Stimulated activated CD8-positive, alpha-beta memory T cell treated with anti-CD3 and anti-CD28 coated beads, Interleukin-2, amount 100 ng/mL, for 1 hour (primary cell): ENCODE measurements at regions not wholly inside any gene's neighbourhood (a gene's known extent, or its start where the extent isn't known, plus 50 kb on each side); places are given as distances from the start of the nearest gene placed in this dataset.
"Not testable (repeated sequence)": the region's sequence is repeated elsewhere in the genome, so short reads cannot be mapped to it uniquely, and the experiment has no call there.

Experiments used
- DNase-seq, 2 donors: peaks; one replicate each; pipeline ENCODE4 v3.0.0-alpha.2; 2020; ENCODE audit warnings: low read depth in 2 of 2

DNA sequence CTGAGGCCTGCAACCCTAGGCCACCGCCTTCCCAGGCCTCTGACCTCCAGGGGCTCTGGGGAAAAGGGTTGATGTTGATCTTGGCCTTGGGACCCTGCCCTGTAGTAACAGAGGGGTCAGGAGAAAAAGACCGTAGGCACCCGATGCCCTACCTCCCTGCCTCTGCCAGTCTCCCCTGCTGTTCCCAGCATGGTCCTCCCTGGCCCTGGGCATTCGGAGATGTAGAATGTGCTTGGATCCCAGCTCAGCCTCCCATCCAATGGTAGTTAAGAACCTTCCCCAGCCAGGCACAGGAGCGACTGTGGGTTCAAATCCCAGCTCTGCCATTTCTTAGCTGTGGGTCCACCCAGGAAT is 72.0 kb upstream of the TARDBP start:
- no peak for DNase-seq

DNA sequence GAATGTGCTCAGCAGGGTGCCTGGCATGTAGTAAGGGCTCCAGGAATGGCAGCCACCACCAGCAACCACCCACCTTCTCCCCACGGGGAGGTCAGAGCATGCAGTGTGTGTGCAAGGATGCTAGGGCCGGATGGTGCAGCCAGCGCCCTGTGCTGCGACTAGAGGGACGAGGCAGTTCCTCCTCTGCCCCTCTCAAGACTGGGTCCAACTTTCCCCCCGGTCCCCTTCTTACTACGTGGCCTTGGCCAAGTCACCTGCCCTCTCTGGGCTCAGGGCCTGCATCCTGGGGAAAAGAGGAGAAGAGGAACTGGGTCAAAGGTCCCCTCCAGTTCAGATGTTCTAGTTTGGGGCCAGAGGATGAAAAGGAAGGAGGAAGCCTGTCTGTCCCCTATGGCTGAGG is 71.6 kb upstream of the TARDBP start:
- no peak for DNase-seq

DNA sequence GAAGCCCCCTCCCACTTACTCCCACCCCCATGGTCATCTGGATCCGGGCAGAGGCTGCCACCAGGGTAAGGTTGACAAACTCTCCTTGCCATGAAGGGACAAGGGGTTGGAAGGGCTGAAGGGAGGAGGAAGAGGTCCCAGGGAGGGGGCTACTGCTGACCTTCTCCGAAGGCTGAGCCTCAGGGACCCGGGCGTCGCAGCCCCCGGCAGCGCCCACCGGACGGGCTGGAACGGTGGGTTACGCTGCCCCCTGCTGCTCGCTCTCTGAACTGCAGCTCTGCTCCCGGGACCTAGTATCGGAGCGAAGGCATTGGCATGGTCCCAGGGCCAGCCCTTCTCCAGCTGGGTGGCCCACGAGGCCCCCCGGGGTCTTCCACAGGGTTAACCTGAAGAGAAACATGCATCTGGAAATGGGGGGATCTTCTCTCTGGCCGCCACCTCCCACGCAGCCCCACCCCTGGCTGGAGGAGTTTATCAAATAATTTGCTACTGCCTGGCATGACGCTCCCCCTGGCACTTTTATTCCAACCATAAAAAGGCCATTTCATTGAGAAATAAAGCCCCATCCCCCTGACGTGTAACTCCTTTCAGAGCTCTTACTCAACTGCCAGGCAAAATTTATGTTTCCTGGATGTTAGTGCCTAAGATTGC is 70.4 kb upstream of the TARDBP start:
- DNase-seq: peak; percentile 29 to 39

DNA sequence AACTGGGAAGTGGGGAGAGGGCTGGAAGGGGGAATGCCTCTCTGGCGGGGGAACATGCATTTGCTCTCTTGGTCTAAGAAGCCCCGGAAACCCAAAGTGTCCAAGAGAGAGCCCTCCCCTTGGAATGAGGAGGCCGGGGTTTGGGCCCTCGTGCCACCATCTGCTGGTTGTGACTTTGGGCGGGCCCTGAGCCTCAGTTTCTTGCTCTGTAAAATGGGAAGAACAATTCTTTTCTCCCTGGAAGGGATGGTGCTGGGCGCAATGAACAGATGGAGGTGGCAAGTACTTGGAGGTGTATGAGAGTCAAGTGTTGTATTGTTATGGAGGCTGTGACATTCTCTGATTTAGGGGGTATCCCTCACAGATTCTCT is 69.9 kb upstream of the TARDBP start:
- no peak for DNase-seq

DNA sequence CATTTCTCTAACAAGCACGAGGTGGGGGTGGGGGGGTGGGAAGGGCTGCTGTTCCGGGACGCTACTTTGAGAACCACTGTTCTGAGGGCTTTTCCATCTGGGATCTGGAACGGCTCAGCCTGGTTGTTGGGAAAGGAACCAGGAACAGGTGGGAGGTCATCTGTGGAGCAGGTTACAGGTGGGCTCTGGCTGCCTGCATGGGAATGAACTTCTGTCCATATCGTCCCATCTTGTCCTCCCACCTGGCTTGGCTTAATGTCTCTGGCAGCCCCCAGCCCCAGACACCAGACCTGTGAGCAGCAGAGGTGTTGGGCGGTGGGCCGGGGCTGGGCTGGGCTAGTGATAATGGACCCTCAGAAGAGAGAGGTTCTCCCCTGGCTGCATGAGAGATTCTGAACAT is 69.4 kb upstream of the TARDBP start:
- no peak for DNase-seq

DNA sequence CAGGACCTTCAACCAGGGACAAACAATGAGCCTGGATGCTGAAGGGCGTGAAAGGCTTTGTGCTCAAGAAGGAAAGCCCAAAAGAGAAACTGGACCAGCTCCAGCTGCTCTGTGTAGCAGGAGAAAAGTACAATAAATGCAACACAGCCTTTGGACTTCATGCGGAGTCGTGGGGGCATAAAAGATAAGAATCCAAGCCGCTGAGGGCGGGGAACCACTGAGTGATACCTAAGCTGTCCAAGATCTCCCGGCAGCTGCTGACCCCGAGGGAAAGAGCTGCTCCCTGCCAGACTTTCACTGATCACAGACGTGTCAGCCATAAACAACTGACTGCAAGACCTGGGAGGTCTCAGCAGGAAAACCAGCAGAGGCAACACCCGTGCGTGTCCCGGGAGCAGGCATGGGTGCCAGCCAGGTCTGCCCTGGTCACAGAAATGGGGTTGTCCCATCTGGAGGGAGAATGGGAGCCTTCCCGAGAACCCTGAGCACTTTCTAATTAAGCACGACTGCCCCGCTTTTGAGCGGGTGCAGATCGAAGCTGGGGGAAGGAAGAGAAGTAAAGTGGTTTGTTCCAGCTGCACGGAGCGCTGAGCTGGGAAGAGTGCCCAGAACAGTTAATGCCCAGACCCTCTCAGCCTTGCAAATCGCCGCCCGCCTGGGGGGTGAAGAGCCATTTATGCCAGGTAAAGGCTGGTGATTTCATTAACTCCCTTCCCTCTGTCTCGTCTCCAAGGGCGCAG is 68.3 kb upstream of the TARDBP start:
- DNase-seq: no peak

DNA sequence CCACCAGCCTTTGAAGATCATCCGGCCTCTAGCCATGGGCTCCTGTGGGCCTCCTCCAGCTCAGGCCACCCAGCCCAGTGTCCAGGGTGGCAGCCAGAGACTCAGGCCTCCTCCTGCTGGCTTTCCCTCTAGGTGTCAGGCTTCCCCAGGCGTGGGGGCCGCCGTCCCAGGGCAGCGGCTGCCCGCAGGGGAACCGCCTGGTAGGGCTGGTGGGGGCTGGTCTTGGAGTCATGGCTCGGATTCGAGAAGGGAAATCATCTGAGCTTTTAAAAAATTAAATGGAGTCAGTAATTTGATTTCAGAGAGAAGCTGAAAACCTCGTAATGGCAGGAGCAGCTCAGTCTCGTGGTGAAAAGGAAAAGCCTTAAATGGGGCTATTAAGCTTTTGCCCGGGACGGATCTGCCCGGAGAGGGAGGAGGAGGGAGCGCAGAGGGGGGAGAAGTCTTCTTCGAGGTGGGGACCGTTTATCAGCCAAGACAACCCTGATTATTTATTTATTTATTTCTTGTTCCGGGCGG is 66.4 kb upstream of the TARDBP start:
- no peak for DNase-seq

DNA sequence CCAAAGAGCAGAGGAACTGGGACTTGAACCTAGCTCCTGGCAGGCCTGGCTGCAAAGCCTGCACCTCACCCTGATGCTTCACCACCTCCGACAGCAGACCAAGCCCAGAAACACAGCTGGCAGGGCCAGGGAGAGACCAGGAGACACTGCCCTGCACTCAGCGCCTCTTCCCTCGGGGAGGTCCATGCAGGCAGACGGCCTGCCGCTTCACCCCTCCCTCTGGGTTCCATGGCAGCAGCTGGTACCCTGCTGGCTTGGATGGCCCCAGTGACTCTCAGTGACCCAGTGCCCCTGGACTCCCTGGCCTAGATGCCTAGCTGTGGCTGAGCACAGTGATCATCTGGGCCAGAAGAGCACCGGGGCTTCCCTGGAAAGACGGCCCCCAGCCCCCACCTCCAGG is 65.3 kb upstream of the TARDBP start:
- DNase-seq: no peak

DNA sequence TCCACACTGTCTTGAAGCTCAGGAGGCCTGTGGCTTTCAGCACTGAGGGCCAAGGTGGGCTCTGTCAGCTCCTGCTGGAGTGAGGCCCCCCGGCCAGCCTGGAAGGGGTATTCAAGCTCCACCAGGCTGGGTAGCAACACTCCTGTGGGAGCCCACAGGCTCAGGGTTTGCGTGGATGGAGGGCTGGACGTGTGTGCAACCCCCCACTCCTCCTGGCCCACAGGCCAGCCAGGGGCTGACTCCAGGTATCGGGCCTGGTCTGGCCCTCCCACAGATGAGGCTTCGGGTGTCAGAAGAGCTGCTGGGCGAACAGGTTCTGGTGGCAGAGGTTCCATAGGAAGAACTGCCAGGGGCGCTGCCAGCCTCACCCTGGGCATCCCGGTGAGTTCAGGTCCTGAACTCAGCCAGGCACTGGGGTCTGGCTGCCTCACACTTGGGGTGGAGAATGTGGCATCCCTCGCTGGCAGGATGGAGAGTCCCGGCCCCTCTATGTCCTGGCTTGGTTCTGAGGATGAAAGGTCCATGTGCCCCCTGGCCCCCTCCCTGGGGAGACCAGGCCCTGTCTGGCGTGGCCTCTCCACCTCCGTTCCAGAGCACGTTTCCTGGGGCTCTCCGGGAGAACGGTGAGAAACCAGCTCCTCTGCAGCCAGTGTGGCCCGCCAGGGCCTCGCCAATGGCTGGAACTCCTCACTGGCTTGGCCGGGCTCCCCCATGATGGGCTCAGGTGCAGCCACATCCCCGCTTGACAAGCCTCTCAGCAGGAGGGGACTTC is 64.6 kb upstream of the TARDBP start:
- no peak for DNase-seq

DNA sequence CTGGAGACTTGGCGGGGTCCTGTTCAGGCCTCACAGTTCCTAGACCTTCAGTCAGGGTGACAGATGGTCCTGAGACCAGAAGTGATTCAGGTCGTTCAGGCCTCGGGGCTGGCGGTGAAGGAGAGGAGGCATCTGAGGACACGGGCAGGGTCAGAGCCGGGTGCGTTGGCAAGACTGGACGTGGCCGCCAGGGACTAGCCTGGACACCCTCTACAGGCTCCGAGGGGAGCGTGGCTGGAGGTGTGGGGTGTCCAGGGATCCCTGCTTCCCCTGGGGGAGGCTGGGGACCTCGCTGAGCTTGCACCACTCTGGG is 64.0 kb upstream of the TARDBP start:
- DNase-seq: no peak

DNA sequence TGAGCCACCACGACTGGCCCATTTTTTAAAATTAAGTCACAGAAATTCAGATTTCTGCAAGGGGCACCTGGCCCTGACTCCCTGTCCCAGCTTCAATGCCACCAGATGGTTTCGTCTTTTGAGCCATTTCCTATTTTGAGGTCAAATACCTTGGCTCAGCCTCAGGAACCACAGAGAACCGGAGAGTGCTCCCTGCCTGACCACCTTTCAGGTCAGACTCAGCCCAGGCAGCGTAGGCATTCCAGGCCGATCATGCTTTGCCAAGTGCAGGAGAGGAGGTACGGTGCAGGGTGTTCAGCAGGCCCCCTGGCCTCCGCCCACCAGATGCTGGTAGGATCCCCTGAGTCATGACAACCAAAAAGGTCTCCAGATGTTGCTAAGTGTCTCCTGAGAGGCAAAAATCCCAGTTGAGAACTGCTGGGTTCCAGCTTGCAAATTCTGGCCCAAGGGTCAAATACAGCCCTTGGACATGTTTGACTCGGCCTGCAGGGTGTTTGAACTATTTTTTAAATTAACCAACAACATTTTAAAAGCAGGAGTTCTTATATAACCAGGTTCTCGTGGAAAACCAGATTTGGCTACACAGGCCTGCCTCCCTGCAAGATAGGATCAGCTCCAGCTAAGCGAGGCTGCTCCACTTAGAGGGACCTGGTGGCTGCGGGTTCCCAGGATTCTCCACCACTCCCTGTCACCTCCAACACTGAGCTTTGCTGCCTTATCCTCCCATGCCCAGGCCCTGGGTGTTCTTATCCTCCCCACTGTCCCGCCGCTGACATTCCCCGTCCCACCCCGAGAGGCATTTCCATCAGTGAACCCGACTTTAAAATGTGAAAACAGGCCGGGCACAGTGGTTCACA is 61.9 kb upstream of the TARDBP start:
- DNase-seq: no peak

DNA sequence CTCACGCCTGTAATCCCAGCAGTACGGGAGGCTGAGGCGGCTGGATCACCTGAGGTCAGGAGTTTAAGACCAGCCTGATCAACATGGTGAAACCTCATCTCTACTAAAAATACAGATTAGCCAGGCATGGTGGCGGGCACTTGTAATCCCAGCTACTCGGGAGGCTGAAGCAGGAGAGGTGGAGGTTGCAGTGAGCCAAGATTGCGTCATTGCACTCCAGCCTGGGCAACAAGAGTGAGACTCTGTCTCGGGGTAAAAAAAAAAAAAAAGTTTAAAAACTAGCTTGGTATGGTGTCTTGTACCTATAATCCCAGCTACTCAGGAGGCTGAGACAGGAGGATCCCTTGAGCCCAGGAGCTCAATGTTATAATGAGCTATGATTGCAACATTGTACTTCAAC is 61.2 kb upstream of the TARDBP start:
- DNase-seq: not testable (repeated sequence)

DNA sequence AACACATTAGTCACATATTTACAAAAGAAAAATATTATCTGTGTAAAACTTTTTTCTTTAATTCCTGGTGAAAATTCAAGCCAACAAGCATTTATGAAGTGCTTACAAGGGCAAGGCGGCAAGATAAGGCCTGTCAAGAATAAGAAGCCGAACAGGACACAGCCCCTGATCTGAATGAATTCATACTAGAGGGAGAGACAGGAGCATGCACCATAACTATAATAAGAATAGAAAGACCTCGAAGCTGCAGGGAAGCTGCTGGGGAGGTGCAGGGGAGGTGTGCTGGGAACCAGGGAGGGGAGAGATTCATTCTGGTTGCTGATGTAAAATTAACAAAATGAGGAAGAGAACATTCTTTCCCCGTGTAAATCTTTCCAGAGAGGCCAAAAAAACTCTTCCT is 60.5 kb upstream of the TARDBP start:
- no peak for DNase-seq

DNA sequence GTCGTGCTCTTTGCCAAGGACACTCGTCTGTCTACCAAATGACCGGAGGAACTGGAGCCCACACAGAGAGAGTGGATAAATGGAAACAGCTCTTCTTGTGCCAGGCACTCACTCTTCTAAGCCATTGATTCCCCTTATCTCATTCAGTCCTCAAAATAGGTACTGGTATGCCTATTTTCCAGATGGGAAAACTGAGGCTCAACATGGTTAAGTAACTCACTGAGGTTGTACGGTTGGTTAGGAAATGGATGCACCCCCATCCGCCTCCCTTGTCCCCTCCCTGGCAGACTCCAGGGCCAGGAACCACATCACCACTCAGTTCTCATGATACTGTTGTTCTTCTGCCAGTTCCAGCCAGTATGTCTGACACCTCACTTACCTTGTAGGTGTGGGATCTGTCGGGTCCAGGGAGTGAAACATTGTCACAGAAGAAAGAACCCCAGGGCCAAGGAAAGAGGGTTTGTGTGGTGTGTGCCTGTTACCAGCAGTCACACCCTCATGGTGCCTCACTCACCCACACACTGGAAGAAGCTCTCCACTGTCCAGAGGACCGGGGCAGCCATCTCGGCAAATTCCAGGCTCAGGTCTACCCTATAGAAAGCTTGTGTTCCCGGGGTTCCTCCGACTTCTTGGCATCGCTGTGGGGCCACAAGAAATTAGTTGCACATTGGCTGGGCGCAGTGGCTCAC is 58.8 kb upstream of the TARDBP start:
- no peak for DNase-seq

DNA sequence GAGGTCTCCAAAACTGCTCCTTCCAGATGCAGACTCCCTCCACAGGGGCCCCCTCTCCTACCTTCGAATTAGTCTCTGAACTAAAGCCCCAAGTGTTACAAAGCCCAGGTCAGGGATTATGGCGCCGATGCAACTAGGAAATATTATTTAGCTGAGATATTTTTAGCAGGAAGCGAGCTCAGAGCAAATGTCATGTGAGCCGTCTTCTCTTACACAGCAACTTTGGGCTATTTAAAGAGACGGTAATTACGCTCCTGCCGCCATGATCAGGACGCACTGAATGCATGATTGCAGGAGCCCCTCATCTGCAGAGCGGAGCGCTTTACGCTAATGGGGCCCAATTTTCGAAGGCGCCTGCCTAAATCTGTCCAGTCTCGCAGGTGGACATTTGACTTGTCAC is 55.3 kb upstream of the TARDBP start:
- DNase-seq: no peak

DNA sequence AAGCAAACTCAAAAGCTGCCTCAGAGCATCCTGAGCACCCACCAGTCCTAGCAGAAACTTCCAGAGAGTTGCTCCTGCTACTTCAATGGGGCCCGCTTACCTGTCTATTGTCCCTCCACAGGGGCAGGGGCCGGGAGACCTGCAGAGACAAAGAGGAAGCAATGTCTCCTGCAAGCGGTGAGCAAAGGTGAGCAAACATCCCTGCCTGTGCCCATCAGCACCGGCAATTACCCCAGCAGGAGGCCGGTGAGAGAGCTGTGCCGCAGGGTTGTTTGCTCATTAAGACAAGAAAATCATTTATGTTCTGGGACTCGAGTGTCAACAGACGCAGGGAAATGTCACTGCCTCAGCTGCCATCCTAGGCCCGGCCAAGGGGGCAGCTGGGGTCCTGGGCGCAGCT is 53.8 kb upstream of the TARDBP start:
- no peak for DNase-seq

DNA sequence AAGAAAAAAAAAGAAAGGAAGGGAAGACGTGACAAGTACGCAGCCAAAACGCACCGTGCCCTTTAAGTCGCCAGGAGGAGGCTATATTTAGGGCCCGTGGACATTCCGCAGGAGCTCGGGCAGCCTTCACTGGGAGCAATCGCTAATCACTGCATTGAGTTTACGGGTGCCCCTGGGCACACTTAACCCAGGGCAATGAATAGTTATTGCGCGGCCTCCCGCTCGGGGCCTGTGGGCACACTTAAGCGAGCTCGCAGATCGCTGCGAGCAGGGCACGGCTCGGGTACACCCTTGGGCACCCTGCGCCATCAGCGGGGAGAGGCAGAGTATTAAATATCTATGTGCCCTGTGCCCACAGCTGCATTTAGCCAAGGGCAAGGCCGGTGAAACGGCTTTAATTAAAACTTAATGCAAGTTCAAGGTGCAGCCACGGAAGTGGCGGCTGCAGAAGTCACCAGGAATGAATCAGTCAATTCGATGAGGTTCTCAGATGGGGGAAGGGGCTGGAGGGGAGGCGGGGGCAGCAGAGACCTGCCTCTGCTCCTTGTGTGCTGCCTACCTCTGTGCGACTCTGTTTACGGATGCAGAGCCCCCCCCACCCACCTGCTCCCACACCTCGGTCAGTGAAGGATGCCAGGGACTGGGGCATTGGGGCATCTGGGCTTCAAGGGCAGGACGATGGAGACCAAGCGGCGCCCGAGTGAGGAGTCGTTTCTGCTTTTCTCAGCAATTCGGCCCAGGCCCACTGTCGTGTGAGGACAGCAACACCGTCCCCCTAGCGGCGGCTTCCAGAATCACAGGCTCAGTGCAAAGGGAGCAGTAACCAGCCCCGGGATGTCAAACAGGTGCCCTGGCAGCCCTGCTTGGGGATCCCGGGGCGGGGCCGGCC is 51.8 kb upstream of the TARDBP start:
- peak; percentile 43 to 60 for DNase-seq

DNA sequence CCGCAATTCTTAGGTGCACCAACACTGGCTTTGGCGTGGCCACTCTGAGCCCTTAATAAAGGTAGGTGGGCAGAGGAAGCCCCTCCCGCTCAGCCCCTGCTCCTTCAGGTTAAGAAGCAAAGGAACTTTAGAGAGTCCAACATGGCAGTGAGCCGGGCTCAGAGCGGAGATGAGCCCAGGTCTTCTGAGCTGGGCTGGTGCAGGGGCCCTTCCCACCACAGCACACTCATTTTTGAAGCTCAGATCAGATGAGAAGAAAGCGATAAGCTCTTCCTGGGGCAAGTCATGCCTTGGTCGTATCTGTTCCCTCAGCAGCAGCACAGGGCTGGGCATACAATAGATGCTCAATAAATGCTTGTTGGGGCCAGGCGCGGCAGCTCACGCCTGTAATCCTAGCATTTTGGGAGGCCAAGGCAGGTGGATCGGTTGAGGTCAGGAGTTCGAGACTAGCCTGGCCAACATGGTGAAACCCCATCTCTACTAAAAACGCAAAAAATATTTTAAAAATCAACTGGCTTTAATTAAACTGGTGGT is 51.1 kb upstream of the TARDBP start:
- DNase-seq: no peak

DNA sequence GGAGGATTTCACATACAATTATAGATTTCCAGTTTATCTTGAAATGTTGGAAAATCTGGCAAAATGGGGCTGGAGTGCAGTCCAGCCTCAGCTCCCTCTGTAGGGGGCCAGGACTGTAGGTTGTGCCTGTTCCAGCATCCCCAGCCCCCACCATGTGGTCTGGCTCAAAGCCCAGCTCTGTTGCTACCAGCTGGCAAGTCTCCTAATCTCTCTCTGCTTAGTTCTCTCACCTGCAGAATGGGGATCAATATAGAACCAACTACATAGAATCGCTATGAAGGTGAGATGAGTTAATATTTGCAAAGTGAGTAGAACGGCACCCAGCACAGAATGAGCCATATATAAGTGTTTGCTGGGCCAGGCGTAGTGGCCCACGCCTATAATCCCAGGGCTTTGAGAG is 50.0 kb upstream of the TARDBP start:
- DNase-seq: no peak
